Pons (tissue), 1 donor: ENCODE measurements at regions not wholly inside any gene's neighbourhood (a gene's known extent, or its start where the extent isn't known, plus 50 kb on each side); places are given as distances from the start of the nearest gene placed in this dataset.

Experiments used
- DNase-seq: peaks from one replicate; pipeline ENCODE4 v3.0.0-alpha.2; 2016; ENCODE audit warnings: low spot score

DNA sequence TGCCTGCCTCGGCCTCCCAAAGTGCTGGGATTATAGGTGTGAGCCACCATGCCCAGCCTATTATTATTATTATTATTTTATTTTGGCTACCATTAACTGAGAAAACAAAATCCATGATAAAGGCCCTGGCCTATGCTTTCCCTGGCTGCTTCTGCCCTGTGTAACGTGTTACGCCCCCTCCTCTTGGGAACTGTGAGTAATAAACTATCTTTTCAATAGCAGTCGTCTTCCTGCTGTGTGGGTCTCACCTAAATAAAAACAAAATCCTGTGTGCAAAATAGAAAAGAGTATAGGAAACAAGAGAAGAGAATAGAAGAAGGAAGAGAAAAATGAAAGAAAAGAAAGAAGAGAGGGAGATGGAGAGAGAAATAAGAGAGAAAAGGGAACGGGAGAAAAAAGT, 237.0 kb downstream of the MIAT start:
- DNase-seq = no peak

DNA sequence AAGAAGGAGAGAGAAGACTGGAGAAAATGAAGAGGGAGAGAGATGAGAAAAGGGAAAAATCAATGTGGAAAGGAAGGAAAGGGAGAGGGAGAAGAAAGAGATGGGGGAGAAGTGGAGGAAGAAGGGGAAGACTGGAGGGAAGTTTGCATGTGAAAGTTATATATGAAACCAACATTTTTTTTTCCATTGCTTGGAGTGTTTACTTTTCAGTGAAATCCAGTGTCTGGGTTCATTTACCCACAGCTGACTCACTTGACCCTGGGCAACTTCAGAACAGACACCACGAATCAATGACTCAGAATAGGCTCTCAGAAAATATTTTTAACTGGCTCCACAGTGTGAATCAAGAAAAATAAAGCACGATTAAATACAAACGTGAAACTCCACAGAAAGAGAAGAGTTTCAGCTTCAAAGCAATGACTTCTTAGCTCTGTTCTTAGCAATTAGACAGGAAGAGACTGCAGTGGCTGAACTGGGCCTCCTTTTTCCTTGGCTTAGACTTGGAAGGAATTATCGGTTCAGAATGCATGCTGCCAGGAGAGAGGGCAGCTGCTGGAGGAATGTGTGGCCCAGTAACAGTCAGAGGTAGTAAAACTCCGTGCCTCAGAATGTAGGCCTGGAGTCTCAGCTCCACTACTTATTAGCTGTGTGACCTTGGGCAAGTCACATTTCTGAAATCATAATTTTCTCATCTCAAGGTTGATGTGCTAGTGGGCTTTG, 237.5 kb downstream of the MIAT start:
- DNase-seq = peak; percentile 12

DNA sequence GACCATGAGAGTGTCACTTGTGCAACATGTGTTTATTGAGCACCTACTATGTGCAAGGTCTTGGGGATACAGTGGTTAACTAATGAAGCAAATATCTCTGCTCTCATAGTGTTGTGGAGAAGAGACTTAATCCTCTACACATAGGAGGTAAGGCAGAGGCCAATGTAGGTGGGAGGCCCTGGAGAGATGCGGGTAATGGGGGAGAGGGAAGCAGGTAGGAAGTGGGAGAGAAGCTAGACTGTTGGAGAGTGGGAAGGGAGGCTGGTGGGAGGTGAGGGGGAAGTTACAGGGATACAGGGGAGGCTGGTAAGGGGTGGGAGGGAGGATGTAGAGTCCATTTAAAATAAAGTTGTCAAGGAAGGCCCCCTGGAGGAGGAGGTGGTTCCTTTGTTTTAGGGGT, 240.0 kb downstream of the MIAT start:
- DNase-seq = no peak

DNA sequence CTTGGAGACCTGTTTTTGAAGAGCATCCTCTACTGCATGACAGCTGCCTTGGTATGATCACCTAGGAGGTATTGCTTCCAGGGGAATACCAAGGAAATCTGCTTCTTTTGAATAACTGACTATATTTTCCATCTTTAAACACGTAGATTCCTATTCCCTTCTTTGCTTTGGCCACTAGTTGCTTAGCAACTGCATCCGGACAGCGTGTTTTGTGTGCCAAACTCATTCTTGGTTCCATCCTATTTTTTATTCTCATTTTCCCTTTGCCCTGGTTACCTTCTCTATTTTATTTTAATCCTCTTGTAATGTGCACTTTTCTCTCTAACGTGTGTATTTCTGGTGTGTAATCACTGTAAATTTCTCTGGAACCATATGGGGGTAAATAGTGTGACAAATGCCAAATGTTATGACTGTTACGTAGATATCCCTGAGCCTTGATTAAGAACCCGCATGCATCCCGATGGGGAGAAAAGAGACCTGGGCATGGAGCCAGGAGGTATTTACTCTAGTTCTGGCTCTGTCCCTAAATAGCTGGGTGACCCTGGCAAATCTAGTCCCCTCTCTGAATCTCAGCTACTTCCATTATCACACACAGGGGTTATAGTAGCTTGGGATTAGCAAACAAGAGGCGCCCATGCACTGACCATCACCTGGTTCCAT, 241.7 kb downstream of the MIAT start:
- no peak for DNase-seq

DNA sequence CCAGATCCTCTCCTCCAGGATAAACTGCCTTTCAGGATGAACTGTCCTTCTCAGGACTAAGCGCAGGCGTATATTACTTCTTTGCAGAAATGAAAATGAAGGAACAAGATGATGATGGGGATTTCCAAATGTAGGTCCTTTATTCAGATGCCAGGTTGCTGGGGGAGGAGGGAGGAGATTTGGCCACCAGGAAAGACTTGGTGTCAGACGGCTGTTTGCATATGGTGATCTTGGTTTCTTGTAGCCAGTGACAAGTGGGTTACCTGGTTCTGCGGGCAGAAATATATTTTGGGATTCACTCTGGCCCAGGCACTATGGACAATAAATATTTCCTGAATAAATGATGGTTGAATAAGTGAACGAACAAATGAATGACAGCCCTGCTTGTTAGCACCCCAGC, 243.4 kb downstream of the MIAT start:
- DNase-seq = no peak

DNA sequence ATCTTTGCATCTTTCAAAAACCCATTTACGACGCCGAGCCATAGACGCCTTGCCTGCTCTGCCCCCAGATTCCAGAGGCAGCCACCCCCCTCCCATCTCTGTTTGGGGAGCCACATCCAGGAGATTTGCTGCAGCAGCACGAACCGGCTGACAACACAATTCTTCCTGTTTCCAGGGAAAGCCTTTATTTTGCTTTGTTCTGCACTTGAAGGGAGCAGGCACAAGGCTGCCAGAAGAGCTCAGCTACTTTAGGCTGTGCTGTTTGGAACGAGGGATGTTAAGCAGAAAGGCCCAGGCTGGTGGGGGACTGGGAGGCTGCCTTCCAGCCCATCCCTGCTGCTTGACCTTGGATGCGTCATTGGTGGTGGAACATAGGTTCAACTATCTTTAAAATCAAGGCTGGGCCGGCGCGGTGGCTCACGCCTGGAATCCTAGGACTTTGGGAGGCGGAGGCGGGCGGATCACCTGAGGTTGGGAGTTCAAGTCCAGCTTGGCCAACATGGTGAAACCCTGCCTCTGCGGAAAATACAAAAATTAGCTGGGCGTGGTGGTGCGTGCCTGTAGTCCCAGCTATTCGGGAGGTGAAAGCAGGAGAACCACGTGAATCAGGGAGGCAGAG, 243.9 kb downstream of the MIAT start:
- DNase-seq = no peak

DNA sequence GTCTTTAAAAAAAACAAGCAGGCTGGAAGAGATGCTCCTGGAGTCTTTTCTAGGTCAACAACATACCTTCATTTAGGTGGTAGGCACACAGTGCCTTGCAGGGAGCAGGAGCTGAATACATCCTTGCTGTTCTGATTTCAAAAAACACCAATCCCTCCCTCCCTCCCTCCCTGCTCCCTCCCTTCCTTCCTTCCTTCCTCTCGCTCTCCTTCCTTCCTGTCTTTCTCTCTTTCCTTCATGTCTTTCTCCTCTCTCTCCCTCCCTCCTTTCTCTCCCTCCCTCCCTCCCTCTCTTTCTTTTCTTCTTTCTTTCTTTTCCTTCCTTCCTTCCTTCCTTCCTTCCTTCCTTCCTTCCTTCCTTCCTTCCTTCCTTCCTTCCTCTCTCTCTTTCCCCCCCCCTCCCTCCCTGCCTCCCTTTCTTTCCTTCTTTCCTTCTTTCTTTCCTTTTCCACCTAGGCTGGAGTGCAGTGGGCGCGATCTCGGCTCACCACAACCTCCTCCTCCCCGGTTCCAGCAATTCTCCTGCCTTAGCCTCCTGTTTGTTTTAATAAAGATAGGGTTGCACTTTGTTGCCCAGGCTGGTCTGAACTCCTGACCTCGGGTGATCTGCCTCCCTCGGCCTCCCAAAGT, 245.1 kb downstream of the MIAT start:
- DNase-seq = no peak

DNA sequence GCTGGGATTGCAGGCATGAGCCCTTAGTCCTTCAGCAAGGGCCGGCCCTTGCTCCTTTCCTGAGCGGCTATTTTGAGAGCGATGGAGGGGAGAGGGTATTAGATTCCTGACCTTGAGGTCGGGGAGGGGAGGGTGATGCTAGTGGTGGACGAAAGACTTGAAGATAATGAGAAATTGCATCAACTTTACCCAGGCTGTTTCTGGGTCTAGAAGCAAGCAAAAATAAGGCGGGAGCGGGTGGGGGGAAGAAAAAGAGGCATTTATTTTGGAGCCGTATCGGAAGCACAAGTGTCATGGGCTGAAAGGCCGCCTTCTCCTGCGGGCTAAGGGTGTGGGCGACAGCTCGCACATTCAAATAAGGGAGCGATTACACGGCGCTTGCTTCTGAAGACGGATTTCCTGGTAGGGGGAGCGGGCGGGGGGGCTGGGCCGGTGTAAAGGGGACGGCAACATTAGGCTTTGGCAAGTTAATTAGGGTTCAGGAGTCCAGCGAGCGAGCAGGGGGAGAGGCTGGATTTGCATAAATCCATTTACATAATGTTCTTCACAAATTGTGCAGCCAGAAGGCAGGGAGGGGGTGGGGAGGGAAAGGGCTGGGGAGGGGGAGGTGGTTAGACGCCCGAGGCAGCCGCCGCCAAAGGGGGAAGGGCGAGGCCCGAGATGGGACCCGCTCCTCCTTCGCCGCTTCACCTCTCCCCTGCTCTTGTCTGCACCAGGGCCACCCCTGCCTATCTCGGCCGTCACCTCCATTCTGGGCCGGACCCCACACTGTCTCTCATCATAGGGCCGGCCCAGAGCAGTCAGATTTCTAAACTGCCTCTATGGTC, 245.9 kb downstream of the MIAT start:
- no peak for DNase-seq

DNA sequence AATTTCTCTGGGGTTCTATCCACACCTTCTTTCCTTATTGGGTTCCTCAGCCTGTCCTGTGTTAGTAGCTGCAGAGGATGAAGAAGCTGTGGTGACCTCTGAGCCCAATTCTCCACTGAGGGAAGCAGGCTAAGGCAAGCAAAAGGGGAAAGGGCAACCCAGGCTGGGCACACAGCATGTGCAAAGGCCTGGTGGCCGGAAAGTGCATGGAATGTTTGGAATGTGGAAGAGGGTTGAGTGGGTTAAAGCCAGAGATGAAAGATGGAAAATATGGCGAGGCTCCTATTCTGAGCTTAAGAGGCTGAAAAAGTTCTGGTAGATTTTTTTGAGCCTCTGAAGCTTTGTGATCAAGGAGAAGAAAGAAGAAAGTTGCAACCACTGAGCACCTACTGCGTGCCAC, 247.1 kb downstream of the MIAT start:
- DNase-seq = no peak

DNA sequence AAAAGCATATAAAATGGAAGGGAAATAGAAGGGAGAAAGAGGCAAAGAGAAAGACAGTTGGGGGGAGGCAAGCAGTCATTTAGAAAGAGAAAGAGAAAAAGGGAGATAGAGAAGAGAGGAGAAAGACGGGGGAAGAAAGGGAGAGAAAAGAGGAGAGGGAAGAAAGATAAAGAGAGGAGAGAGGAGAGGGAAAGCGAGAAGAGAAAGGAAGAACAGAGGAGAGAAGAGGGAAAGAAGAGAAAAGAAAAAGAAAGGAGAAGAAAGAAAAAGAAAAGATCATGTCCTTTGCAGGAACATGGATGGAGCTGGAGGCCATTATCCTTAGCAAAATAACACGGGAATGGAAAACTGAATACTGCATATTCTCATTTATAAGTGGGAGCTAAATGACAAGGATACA, 247.7 kb downstream of the MIAT start:
- no peak for DNase-seq

DNA sequence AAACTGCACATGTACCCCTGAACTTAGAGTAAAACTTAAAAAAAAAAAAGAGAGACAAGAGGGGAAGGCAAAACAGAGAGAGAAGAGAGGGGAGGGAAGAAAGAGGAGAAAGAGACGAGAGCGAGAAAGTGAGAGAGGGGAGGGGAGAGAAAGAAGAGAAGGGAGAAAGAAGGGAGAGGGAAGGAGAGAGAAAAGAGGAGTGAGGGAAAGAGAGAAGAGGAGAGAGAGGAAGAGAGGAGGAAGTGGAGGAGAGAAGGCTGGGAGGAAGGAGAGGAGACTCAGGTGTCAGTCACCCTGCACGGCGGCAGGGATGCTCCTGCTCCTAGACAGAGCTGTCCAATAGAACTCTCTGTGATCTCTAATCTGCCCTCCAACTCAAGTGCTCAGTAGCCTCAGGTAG, 248.3 kb downstream of the MIAT start:
- DNase-seq = no peak

DNA sequence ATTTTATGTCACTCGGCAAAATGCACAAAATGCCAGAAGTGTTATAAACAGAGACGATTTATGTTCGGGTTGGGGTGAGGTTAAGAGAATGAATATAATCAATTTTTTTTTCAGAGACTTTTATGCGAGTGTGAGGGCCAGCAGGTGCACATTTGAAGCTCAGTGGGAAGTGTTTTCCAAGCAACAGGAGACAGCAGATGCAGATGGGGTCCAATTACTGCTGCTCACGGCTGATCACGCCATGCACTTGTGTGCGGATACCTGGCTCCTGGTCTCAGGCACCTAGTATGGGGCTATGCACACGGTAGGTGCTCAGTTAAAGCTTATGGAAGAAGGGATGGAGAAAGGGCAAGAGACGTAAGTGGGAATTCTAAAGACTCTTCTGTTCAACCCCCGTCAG, 249.1 kb downstream of the MIAT start:
- DNase-seq = no peak

DNA sequence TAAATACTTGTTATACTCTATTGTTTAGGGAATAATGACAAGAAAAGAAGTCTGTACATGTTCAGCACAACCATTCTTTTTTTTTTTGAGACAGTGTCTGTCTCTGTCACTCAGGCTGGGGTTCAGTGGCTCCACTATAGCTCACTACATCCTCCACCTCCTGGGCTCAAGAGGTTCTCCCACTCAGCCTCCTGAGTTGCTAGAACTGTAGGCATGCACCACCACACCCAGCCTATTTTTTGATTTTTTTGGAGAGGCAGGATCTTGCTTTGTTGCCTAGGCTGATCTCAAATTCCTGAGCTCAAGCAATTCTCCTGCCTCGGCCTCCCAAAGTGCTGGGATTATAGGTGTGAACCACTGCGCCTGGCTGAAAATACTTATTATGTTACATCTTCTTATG, 250.0 kb downstream of the MIAT start:
- no peak for DNase-seq

DNA sequence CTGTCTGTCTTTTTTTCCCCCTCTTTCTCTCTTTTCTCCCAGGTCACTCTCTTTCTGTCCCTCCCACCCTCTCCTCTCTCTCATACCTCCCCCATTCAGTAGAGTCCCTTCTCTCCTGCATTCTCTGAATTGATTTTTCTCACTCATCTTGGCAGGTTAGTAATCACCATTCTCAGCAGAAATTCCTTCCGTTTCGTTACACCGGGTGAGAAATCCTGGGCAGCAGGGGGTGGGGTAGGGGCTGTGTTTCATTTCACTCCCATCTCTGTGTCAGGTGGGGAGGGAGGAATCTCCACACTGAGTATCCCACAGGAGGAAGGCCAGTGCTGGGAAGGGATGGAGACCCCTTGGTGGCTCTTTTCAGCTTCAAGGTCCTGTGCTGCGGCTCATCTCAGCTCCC, 253.5 kb downstream of the MIAT start:
- no peak for DNase-seq

DNA sequence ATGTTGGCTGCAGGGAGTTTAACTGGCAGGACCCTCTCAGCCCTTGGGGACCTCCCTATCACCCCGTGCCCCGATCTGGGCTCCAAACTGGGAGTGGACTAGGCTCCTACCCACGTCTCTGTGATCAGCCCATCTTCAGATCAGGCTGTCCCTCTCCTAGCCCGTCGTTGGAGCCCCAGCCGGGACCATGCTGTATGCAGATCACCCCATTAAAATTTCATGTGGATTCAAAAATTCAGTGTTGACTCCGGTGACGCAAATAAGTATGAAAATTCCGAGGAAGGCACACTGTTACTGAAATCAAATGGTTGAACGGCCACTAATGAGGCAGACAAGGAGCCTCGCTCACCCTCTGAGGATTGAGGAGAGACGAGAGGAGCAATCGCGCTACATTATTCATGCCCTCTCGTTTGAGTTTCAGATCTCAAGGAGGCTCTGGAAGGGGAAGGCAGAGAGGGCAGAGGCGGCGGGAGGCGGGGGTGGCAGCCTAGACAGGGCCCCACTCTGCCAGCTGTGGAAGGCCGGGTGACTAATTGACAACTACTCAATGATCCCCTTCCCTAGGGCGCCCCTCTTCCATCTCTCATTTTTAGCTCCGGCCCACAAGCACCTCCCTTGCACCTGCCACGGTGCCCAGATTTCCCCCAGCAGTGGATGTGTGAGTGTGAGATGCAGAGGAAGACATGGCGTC, 255.4 kb downstream of the MIAT start:
- DNase-seq = no peak

DNA sequence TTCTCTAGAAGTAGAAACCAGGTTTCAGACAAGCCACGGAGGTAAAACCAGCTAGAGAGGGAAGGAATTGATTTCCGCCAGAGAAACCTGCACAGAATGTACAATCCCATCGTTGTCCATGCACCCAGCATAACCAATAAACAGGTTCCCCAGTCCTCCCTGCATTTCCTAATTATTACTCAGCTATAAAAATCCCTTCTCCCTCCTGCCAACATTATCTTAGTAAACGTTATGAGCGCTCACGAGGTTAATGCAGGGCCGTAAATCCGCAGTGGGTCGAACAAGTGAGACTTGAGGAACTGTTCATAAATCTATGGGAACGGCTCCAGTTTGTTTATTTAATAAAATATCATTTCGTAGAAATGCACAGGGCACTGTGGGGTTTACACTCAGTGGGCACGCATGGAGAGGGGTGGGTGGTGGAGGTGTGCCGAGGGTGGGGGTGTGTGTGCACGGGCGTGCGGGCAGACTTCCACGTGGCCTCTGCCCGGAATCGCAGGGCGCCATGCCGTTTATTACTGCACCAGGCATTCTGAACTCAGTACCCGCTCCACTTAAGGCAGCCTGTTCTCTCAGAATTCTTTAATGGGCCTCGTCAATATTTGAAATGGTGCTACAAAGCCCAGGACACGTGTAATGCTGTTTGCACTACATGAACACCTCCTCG, 257.3 kb downstream of the MIAT start:
- DNase-seq = no peak

DNA sequence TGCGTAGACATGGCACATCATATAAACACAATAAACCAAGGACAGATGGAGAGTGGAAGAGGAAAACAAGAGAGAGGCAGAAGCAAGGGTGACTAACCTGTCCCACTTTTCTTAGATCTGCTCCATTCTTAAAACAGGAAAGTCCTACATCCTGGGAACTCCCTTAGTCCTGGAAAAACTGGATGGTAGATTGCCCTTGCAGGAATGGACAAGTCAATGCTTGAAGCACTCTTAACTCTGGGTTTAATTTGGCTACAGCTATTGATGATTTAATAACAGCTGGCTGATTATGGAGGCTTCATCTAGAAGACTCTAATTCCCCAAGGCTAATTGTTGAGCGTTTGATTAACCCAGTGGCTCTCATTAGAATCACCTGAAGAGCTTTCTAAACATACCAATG, 258.8 kb downstream of the MIAT start:
- DNase-seq = no peak

DNA sequence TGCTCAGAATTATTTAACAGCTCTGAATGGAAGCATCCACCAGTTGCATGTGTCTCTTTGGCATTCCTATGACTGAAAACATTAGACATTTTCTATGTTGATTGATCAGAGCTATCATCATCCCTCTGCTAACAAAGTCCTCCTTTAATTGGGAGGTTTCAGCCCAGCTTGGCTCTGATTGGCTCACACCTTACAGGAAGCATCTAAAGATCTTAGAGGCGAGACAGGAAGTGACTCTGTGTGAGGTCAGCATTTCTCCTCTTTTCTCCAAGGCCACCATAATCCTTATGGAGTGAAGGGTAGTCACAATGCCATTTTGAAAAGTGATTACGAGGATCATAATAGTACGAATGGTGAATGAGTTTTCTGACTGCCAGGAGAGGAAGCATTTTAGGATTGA, 260.8 kb downstream of the MIAT start:
- DNase-seq = no peak

DNA sequence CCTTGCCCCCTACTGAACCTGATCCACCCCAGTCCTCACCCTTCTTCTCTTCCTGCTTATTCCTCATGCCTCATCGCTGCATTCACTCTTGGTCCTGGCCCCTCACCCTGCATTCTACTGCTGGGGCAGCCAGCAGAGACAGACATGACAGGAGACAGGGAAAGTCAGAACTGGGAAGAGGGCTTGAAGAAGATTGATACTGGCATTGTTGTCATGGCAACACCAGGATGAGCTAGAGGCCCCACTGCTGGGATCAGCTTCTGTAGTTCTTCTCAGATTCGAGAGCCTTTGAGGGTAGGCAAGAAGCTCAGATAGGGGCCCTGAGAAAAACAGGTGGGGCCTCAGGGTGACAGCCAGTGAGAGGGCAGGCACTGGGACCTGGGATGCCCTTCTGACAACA, 264.3 kb downstream of the MIAT start:
- no peak for DNase-seq

DNA sequence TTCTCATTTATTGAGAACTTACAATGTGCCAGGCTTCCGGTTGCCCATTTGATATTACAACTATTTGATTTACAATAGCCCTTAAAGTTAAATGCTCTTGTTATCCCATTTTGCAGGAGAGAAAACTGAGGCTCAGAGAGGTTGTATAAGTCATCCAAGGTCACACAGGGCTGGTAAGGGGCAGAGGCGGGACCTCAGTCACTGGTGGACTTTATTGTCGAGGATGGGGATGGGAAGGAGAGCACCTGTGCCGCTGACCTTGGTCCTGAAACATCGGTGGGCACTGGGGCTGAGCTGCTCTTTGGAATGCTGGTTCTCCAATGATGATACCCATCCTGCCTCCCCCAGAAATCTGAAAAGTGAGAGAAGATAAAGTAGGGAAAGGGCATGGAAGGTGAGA, 265.4 kb downstream of the MIAT start:
- DNase-seq = no peak

DNA sequence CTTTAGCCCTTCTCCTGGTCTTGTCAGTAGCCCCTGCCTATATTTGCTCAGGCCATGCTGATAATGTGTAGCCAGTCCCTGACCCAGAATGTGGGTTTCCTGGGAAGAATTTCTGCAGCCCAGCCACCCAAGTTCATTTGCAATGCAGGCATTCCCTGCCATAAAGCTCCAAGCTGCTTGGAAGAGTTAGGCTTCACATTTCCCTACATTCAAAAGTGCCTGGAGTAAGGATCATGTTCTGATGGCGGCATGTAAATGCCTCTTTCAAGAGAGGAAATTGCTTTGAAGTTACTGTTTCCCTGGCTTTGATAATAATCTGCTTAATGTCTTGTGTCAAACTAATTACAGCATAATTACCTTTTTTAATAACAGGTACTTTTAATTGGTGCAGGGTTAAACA, 266.1 kb downstream of the MIAT start:
- no peak for DNase-seq
